Effector memory CD8-positive, alpha-beta T cell (primary cell): ENCODE measurements at regions not wholly inside any gene's neighbourhood (a gene's known extent, or its start where the extent isn't known, plus 50 kb on each side); places are given as distances from the start of the nearest gene placed in this dataset.

ENCODE experiments used
- ATAC-seq: fragments of 150-1000 bp; cut with Tn5 transposase; replicated peaks from 2 replicates; pipeline ENCODE4 v1.10.0; 2021; ENCODE audit warnings: mild to moderate bottlenecking, moderate library complexity
- DNase-seq, 3 experiments: peaks; one replicate each; pipeline ENCODE4 v3.0.0; 2021
- H3K27ac Mint-ChIP-seq, 2 donors: one replicate each; pipeline ENCODE4 v1.8.0; 2022; ENCODE audit warnings: mild to moderate bottlenecking in 2 of 2, mixed read lengths in 2 of 2, moderate library complexity in 2 of 2
- H3K27me3 Mint-ChIP-seq, 2 donors: one replicate each; pipeline ENCODE4 v1.8.0; 2022; ENCODE audit warnings: mixed read lengths in 2 of 2
- H3K36me3 Mint-ChIP-seq: one replicate; pipeline ENCODE4 v1.8.0; 2022; ENCODE audit warnings: mild to moderate bottlenecking, moderate library complexity, mixed read lengths; ENCODE audit not compliant: insufficient read depth
- H3K4me1 Mint-ChIP-seq, 2 donors: one replicate each; pipeline ENCODE4 v1.8.0; 2022; ENCODE audit warnings: low read depth in 2 of 2, mixed read lengths in 2 of 2
- H3K4me3 Mint-ChIP-seq, 2 donors: one replicate each; pipeline ENCODE4 v1.8.0; 2022; ENCODE audit warnings: mild to moderate bottlenecking in 2 of 2, mixed read lengths in 2 of 2, moderate library complexity in 2 of 2
- H3K9me3 Mint-ChIP-seq, 2 donors: one replicate each; pipeline ENCODE4 v1.8.0; 2022; ENCODE audit warnings: mixed read lengths in 2 of 2

- no peak for ATAC-seq
- no peaks in the 10 kb centered on the region for H3K36me3 Mint-ChIP-seq
- DNase-seq = no peak
- H3K4me1 Mint-ChIP-seq = no peaks in the 10 kb centered on the region
- H3K27ac Mint-ChIP-seq = no peak overlapping the region
- H3K4me3 Mint-ChIP-seq = no peak overlapping the region
- peaks cover 39 to 69% of the 10 kb centered on the region in 2 donors for H3K27me3 Mint-ChIP-seq
- peaks cover 0 to 2% of the 10 kb centered on the region in 2 donors for H3K9me3 Mint-ChIP-seq
Measured at GRCh38 chr15:88323468-88323867, 66.9 kb upstream of the NTRK3 start.

- ATAC-seq (no peak), DNase-seq (no peak)
- Mint-ChIP-seq H3K36me3 (no peaks in the 10 kb centered on the region), H3K27ac (no peak overlapping the region), H3K4me1 (no peaks in the 10 kb centered on the region), H3K4me3 (no peak overlapping the region), H3K27me3 (peaks cover 38 to 63% of the 10 kb centered on the region in 2 donors), H3K9me3 (peaks cover 0 to 2% of the 10 kb centered on the region in 2 donors)
Measured at GRCh38 chr15:88322461-88322860, 65.9 kb upstream of the NTRK3 start.

- no peak overlapping the region for H3K27ac Mint-ChIP-seq
- H3K4me3 Mint-ChIP-seq = no peak overlapping the region
- no peak for DNase-seq
- peaks cover 47 to 58% of the 10 kb centered on the region in 2 donors for H3K27me3 Mint-ChIP-seq
- peaks cover 0 to 2% of the 10 kb centered on the region in 2 donors for H3K9me3 Mint-ChIP-seq
- no peak for ATAC-seq
- H3K36me3 Mint-ChIP-seq = no peaks in the 10 kb centered on the region
- H3K4me1 Mint-ChIP-seq = no peaks in the 10 kb centered on the region
Measured at GRCh38 chr15:88321271-88321670, 64.7 kb upstream of the NTRK3 start.

GRCh38 chr15:88316586-88316985 lies 60.0 kb upstream of the NTRK3 start:
- DNase-seq (no peak), ATAC-seq (no peak)
- Mint-ChIP-seq H3K36me3 (no peaks in the 10 kb centered on the region), H3K27me3 (peaks cover 35 to 44% of the 10 kb centered on the region in 2 donors), H3K4me1 (no peaks in the 10 kb centered on the region), H3K4me3 (no peak overlapping the region), H3K27ac (no peak overlapping the region), H3K9me3 (peaks cover 0 to 2% of the 10 kb centered on the region in 2 donors)

DNA sequence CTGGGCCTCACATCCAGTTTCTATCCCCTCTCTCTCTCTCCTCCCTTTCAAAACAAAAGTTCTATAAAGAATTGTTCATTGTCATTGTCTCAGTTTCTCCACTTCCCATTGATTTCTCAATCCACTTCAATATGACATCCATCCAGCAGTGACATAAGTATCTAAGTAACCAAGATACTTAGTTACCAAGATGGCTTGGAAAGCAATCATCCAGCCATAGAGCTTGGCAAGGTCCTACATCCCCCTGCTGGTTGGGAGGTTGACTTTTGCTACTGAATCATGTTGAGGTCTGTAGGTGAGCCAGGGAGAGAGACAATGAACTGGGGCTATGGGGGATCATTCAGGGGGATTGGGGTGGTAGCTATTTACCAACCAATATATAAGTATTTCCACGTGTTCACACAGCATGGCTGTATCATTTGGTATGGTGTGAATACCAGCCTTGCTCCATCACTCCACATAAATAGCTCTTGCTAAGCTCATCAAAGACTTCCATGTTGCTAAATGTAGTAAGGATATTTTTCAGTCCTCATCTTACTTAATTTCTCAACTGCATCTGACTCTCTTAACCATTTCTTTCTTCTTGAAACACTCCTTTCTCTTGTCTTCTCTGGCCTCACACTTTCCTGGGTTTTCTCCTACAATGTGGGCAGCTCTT lies 58.8 kb upstream of the NTRK3 start:
- Mint-ChIP-seq H3K4me1 (no peaks in the 10 kb centered on the region), H3K27ac (no peak overlapping the region), H3K9me3 (no peaks in the 10 kb centered on the region), H3K4me3 (no peak overlapping the region), H3K27me3 (peaks cover 23 to 36% of the 10 kb centered on the region in 2 donors), H3K36me3 (no peaks in the 10 kb centered on the region)
- no peak for DNase-seq
- ATAC-seq = no peak

DNA sequence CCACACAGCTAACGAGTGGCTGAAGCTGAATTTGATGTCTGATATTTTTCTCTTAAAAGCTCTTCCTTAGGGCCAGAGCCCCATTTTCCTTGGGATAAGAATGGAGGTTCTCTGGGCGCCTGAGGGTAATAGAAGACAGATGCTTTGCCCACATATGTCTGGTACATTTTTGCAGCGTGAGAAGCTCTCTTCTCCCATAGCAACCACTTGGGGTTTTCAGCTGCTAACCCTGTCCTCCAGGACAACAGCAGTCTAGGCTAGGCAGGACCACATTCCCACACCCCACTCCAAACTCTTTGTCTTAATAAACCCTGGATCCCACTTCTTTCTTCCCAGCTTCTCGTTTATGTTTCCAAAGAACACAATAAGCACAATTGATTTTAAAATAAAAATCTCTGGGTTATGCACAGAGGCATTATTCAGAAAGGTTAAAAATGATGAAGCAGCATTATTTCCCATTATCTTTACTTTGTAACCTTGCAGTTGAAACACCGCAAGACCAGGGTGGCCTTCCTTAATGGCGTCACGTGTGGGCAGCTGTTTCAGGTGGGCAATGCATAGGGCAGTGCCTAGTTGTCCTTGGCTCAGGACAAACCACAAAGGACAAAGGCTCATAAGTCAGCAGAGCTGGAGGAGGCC lies 56.5 kb upstream of the NTRK3 start:
- Mint-ChIP-seq H3K36me3 (no peaks in the 10 kb centered on the region), H3K4me1 (no peaks in the 10 kb centered on the region), H3K9me3 (no peaks in the 10 kb centered on the region), H3K27me3 (peaks cover 16 to 49% of the 10 kb centered on the region in 2 donors), H3K4me3 (no peak overlapping the region), H3K27ac (no peak overlapping the region)
- DNase-seq (no peak), ATAC-seq (no peak)

GRCh38 chr15:88309363-88309762 lies 52.8 kb upstream of the NTRK3 start:
- ATAC-seq (no peak), DNase-seq (no peak)
- Mint-ChIP-seq H3K4me1 (no peaks in the 10 kb centered on the region), H3K4me3 (no peak overlapping the region), H3K36me3 (no peaks in the 10 kb centered on the region), H3K27ac (no peak overlapping the region), H3K27me3 (peaks cover 7 to 51% of the 10 kb centered on the region in 2 donors), H3K9me3 (no peaks in the 10 kb centered on the region)

DNA sequence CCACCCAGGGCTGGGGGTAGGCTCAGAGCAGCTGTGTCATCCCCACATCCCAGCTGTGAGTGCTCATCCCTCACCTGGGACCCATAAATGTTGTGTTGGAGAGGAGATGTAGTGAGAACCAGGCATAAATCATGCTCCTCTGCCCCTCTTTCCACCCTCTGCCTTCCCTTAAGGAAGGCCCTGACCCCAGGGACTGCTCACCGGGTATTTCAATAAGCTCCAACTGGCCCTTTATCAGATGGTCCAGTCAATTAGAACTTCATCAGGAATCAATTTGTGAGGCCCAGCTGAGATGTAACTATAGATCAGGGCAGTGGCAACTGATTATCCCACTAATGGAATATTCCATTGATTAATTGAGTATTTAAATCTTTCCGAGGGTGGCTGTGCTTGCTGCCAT lies 50.8 kb upstream of the NTRK3 start:
- no peaks in the 10 kb centered on the region for H3K4me1 Mint-ChIP-seq
- H3K27me3 Mint-ChIP-seq = peaks cover 7 to 39% of the 10 kb centered on the region in 2 donors
- no peak overlapping the region for H3K27ac Mint-ChIP-seq
- no peak overlapping the region for H3K4me3 Mint-ChIP-seq
- ATAC-seq (no peak), DNase-seq (no peak)
- no peaks in the 10 kb centered on the region for H3K9me3 Mint-ChIP-seq
- no peaks in the 10 kb centered on the region for H3K36me3 Mint-ChIP-seq
